HG02885 (cell line): ENCODE measurements at regions not wholly inside any gene's neighbourhood (a gene's known extent, or its start where the extent isn't known, plus 50 kb on each side); places are given as distances from the start of the nearest gene placed in this dataset.

Source experiments
- ATAC-seq: cut with Tn5 transposase; IDR thresholded peaks from one replicate; pipeline ENCODE4 v1.9.1; 2021; ENCODE audit warnings: mild to moderate bottlenecking; ENCODE audit not compliant: unreplicated experiment, poor library complexity

DNA sequence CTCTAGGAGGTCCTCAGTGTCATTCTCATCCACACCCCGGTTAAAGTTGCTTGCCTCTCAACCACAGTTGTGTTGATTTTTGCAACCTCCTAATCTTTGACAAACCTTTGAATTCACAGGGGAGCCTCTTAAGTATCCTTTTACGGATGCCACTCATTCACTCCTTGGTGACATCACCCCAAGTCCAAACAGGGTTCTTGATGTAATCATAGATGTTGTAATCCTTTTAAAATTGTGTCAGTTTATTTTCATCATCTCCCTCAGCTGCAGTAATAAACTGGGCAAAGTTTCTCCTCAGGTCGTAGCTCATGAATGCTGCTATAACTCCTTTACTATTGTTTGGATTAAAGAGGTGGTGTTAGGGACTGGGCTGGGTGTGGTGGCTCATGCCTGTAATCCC, 637.2 kb upstream of the NUDT12 start:
- no peak for ATAC-seq

DNA sequence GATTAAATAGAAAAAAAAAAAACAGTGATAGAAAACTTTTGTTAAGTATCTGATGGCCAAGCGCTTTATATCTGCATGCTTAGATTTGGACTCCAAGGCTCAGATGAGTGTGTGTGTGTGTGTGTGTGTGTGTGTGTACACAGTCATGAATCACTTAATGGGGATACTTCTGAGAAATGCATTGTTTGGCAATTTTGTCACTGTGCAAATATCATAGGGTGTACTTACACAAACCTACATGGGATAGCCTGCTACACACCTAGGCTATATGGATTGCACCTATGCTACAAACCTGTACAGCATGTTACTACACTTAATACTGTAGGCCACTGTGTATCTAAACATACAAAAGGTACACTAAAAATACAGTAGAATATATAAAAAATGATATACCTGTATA, 635.6 kb upstream of the NUDT12 start:
- ATAC-seq: no peak

DNA sequence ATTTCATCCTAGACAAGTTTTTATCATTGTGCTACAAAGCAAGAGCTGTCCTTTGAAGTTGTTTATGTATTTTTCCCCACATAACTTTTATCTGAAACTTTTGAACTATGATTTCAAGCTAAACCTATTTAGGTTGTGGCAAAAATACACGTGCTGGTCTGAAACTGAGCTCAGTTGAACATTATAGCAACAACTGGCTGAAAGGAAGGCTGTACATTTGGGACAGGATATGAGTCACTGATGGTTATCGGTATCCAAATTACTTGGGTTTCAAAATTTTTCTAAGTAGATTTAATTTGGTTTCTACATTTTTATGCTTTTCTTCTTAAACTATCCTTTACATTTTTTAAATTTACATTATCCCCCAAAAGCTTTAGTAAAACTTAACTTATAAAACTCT, 627.3 kb upstream of the NUDT12 start:
- ATAC-seq: no peak

DNA sequence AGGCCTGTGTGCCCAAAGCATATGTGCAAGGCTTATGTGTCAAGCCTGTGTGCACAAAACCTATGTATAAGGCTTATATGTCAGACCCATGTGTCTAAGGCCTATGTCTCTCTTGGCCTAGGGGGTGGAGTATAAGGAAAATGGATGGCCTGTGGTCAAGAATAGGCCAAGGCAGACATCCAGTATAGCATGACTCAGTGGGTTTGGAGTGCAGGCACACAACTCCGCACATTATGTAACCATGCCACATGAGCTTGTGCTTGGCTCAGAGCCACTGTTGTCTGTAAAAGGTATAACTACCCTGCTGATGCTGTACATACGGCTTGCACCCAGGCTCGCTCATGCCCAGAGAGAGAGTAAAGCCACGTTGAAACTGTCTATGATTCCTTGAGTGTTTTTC, 626.4 kb upstream of the NUDT12 start:
- ATAC-seq: no peak

DNA sequence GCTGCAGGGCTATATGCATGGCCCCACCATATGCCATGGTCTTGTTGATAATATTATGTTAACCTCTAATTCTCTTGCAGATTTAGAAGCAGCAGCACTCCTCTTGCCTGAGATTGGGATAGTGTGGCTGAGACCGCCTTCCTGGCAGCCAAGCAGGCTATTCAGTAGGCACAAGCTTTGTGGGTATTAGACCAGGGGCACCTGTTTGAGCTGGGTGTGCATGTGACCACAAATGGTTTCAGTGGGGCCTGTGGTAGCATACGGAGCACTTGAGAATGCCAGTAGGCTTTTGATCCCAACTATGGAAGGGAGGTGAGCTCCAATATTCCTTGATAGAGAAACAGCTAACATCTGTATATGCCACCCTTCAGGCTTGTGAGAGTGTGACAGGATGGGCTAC, 625.1 kb upstream of the NUDT12 start:
- no peak for ATAC-seq

DNA sequence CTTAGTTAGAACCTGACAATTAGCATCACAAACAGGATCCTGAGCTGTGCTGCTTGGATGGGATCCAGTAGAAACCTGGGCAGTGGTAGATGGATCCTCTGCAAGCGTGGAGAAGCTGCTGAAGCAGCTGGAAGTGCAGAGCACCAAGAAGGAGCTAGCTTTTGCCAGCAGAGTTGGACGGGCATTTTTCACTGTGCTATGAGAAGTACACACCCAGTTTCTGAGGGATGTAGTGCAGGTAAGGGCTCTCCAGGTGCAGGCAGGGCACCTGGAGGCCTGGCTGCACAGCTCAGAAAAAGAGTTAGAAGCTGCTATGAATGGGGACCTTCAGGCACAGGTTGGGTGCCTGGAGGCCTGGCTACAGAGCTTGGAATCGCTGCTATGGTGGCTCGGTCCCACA, 623.9 kb upstream of the NUDT12 start:
- no peak for ATAC-seq

DNA sequence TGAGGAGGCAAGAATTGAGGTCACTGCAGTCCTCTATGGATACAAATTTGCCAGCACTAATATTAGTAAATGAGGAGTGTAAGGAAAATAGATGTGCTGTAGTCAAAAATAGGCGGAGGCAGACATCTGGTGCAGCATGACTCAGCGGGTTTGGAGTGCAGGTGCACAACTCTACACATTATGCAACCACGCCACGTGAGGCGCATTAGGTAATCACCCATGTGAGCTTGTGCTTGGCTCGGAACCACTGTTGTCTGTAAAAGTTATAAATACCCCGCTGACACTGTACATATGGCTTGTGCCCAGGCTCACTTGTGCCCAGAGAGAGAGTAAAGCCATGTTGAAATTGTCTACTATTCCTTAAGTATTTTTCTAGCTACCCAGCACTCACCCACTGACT, 623.5 kb upstream of the NUDT12 start:
- ATAC-seq: no peak

DNA sequence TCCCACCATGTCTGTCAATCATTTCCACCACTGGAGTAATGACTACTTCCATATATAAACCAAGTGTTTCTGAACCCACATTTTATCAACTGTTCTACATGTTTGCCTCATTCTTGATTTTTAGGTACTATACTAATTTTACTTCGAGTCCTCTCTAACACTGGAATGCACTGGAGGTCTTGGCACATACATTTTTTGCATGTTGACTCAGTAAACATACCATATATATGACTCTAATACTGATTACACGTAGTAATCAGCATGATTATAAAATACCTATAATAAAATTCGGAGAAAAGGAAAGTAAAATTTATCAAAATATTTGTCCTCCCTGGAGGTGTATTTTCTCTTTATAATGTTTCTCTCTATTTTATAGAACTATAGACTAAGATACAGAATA, 621.7 kb upstream of the NUDT12 start:
- ATAC-seq: no peak

DNA sequence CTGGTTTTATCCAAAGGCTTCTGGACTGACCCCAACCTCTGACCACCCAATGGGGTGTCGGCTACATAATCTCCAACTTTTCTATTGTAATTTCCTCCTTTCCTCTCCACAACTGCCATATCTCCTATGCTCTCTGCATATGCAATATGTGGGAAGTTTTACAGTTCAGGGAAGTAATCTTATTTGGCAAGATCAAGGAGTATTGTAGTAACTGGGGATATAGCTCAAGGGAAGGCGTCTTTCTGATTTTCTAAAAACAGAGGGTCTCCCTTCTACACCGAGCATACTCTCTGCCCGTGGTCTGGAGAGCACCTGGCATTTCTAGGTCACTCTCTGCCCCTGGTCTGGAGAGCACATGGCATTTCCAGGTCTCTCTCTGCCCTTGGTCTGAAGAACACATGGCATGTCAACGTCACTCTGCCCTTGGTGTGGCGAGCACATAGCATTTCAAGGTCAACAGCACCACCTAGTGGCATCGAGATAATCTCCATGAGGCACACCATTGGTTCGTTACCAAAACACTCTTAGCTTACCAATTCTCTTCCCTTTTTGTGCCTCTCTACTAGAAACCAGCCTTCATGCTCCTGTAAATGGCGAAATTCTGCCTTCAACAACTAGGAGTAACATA, 616.4 kb upstream of the NUDT12 start:
- peak; percentile 93 for ATAC-seq

DNA sequence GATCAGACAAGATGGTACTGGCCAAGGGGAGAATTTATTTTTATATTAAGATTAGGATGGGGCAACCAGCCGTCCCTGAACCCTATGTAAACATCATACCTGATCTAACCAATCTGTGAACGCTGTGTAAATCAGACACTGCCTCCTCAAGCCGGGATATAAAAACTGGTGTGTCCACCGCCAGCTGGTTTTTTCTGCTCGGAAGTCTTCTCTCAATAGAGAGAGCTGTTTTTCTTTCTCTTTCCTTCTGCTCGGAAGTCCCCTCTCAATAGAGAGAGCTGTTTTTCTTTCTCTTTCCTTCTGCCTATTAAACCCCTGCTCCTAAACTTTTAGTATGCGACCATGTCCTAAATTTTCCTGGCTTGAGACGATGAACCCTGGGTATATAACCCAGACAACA, 615.5 kb upstream of the NUDT12 start:
- no peak for ATAC-seq

DNA sequence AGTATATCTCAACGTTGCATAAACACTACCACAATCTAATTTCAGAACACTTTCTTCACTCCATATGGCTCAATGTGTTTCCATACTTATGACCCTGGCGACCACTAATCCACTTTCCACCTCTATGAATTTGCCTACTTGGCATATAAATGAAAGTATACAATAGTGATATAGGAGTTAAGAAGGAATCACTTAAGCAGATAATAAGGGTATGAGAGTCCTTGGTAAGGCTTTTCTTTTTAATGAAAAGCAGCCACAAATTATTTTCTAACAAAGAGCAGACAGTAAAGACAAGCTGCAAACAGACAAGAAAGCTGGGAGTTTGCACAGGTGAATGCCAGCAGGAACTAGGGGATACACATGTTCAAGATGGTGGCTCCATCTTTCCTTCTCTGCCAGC, 615.1 kb upstream of the NUDT12 start:
- ATAC-seq: no peak

DNA sequence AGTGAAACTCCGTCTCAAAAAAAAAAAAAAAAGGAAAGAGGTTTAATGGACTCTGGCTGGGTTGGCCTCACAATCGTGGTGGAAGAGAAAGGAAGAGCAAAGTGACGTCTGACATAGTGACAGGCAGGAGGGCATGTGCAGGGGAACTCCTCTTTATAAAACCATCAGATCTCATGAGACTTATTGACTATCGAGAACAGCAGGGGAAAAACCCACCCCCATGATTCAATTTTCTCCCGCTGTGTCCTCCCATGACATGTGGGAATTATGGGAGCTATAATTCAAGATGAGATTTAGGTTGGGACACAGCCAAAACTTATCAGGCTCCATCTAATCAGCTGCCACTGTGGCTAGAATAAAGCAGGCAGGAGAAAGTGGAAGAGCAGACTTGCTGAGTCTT, 610.4 kb upstream of the NUDT12 start:
- ATAC-seq: no peak

DNA sequence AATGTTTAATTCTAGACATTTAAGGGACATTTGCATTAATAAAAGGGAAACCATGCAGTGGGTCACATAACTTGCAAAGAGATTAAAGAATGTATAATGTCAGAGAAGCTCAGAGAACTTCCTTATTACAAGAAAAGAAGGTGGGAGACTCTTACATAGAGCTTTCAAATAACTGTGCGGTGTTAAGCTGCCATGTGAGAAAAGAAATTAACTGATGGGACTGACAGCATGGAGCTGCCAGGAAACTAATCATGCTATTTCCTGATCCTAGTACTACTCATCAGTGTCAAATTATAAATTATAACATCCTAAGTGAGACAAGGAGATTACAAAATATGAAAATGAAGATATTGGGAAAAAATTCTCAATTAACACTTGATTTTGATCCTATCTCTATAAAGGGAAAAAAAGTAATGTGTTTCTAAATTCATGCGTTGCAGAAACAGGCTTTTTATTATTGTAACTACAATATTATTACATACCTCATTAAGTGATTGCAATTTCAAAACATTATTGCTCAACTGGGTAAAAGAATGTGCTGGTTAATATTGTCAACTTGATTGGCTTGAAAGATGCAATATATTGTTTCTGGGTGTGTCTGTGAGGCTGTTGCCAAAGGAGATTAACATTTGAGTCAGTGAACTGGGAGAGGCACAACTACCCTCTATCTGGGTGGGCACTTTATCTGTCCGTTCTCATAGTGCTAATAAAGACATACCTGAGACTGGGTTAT, 609.5 kb upstream of the NUDT12 start:
- ATAC-seq: no peak

DNA sequence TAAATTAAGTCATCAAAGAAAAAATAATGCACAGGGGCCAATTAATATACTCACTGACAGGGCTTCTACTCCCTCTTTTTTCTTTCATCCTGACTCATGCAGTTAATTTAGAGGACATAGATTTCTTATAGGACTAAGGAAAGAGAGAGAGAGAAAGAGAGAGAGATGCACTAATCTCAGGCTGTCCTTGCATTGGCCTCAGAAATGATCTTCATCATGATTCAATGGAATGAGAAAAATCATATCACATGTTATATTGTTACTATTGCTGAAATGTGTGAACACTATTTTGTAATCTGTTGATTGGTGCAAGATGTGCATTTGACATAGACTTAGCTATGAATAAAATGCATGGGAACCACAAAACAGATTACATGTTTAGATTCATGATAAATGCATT, 608.3 kb upstream of the NUDT12 start:
- ATAC-seq: no peak

DNA sequence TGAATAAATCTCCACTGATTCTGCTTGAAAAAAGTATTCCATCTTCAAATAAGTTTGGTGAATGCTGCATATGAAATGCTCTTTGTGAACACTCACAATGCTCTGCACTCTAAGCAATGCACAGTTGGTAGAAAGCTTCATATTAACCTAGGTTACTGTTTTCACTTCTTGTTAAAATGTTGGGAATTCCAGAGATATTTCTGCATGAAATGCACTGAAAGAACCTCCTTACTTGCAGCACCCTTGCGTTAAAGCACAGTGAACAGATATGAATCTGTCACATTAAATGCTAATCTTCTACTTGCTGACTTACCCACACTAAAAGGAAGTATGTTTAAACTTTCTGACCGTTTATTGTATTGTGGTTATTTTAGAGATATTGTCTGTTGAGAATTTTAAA, 584.1 kb upstream of the NUDT12 start:
- ATAC-seq: no peak

DNA sequence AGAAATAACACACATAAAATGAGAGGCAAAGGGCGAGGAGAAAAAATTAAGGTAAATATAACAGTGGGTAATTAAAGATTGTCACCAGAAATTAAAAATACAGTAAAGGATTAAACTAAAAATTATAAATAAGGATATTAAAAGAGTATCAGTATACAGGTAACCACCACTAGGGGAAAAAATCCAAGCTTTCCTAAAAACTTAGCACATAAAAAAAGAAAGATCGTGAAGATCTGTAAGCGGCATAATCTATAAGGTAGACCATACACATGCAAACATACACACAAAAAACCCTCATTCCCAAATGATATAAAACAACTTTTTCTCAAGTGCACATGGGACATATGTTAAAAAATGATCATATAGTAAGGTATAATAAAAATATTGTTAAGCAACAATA, 577.3 kb upstream of the NUDT12 start:
- ATAC-seq: no peak

DNA sequence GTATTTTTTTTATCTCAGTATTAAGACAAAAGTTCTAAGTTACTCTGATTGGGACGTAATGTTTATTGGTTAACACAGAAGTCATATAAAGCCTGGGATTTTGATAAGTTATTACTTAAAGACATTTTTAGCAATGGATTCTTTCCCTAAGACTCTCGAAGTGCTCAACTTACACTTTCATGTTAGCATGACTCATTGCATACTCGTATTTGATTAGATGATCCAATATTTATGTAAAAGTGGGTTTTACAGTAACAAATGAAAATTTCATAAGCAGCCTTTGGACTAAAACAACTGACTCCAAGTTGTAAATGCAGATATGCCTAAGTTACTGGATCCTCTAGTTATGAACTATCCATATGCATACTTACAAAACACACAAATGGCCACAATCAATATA, 567.7 kb upstream of the NUDT12 start:
- ATAC-seq: no peak

DNA sequence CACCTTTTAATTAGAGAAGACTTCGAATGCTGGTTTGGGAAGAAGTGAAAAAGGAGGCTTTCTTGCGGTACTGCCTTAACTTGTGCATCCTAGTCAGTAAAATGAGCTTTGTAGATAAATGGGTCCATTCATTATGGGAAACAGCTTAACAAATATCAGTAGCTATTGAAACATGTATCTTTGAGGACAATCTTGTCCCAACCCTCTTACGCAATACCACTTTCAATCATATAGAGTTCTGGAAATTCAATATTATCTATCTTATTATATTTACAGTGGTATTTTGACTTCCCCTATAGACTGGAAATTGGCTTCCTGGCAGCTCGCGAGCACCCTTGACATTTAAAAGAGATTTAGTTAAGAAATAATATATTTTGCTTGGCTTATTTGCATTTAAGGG, 565.8 kb upstream of the NUDT12 start:
- no peak for ATAC-seq

DNA sequence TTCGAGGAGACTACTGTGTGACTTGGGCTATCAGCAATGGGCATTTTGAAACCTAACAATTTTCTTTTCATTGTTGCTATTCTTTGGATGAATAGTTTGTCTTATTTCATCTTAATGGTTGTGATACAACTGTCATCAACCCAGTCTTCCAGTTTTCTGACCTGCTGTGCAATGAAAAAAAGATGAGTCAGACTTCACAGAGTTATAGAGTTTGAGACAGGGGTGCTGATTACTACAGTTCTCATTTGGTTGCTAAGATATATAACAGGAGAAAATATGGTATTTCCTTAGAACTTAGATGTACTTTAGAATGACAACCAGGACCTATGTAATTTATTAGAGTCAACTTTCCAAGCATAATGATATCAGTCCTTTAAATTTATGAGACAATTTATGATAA, 564.4 kb upstream of the NUDT12 start:
- ATAC-seq: no peak

DNA sequence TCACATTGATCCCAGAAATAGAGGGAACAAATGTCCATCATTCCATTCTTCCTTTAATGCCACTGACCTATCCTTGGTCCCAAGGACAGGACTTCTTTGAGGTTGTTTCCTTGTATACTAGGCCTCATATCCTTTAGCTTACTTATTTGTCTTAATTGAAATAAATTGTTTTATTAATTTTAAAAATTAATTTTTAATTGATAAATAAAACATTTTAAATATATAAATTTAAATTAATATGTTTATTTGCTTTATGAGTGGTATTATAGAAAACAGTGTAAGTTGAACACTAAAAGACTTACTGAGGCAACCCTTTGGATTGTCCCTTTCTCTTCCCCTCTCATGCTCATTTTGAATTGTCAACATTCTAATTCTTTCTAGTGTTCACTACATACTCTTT, 556.9 kb upstream of the NUDT12 start:
- no peak for ATAC-seq

DNA sequence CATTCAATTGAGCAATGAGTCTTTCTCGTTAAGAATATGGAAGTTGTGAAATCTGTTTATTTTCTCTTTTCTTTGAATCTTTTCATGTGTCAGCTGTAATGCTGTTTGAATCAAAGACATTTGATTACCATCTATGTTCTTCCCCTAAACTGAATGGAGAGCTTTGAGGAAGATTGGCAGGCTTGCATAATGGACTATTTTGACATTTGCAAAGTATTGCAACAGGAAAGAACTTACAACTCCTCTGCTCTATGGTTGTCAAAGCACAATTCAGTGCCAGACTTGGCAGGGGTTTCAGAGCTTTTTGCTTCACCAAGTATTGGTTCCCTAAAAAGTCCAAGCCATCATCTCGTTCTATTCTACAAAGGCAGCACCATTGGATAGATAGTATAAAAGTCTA, 549.0 kb upstream of the NUDT12 start:
- ATAC-seq: no peak

DNA sequence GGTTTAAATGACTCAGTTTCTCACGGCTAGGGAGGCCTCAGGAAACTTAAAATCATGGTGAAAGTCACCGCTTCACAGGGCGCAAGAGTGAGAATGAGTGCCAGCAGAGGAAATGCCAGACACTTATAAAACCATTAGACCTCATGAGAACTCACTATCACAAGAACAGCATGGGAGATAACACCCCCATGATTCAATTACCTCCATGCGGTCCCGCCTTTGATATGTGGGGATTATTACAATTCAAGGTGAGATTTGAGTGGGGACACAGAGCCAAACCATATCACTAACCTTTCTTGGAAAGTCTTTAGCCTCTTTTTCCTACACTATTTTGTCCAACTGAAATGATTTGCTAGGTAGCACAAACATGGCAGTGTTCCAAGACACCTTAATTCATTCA, 533.9 kb upstream of the NUDT12 start:
- no peak for ATAC-seq
